SK-MEL-5 (cell line): ENCODE measurements at regions not wholly inside any gene's neighbourhood (a gene's known extent, or its start where the extent isn't known, plus 50 kb on each side); places are given as distances from the start of the nearest gene placed in this dataset.

Experiments
- DNase-seq: peaks from one replicate; pipeline ENCODE4 v3.0.0-alpha.2; 2016; ENCODE audit warnings: low read depth, low spot score
- in situ Hi-C: cut with HindIII; loops from 2 replicates; pipeline ENCODE4 v1.10.0; 2016; ENCODE audit warnings: low sequenced_read_pairs, high pct_unique_total_duplicates, low pct_unique_long_range_greater_than_20kb

DNA sequence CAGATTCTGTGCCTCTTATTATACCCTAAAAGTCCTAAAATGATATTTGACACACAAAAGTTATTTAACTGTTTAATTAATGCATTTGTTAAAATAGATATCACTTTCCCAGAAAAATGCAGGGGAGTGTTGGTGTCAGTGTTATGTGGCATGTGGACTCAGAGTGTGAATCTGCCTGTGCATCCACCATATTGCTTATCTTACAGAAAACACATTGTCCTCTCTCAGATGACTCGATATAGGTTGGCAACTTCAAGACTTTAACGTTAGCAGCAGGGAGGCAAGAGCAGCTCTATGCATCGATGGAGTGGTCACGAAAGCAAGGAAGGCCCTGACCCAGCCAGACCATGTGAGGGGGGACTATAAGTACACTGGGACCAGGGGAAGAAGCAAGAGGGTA lies 165.4 kb upstream of the DCBLD2 start:
- in situ Hi-C loops, result no loop called here

DNA sequence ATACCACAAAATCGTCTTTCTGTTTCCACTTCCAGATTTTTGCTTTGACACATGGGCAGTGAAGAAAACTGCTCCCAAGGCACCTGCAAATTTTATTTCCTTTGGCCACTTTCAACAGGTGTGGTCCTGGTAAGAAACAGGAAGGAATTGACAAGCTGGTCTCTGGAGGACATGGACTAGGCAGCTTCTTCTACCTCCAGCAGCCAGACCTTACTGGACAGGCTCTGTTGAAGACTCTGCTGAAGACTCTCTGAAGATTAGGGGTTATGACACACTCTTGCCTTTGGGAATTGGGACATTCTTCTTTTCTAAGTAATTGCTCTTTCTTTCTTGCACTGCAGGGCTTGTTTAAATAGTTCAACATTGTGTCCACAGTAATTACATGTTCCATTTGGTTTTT lies 147.7 kb upstream of the DCBLD2 start:
- in situ Hi-C loops, result no loop called here
- no peak for DNase-seq

More for the DNA sequence above, 165.4 kb upstream of the DCBLD2 start:
- DNase-seq, result no peak

DNA sequence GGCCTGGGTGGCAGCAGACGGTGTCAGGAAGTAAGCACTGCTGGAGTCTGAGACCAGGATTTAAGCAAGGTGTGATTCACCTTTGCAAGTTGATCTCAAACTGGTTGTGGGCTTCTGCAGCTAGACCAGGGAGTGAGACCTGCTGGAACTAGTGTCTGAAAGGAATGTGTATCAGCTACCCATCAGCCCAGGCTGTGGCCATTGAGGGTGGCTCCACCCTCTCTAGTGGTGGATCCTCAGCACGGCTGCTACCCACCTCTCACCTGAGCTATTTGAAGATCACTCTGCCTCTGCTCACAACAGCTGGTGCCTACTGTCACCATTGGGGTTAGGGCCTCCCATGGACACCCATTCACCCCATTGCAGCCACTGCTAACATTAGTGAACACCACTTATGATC lies 140.3 kb upstream of the DCBLD2 start:
- in situ Hi-C loops, result no loop called here
- no peak for DNase-seq

DNA sequence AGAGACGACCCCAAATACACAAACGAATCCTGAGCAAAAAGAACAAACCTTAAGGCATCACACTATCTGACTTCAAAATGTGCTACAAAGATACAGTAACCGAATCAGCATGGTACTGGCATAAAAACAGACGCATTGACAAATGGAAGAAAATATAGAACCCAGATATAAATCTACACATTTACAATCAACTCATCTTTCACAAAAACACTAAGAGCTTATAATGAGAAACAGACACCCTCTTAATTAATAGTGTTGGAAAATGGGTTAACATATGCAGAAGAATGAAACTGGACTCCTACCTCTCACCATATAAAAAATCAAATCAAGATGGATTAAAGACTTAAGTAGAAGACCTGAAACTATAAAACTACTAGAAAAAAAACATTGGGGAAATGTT lies 130.3 kb upstream of the DCBLD2 start:
- in situ Hi-C loops, result no loop called here

DNA sequence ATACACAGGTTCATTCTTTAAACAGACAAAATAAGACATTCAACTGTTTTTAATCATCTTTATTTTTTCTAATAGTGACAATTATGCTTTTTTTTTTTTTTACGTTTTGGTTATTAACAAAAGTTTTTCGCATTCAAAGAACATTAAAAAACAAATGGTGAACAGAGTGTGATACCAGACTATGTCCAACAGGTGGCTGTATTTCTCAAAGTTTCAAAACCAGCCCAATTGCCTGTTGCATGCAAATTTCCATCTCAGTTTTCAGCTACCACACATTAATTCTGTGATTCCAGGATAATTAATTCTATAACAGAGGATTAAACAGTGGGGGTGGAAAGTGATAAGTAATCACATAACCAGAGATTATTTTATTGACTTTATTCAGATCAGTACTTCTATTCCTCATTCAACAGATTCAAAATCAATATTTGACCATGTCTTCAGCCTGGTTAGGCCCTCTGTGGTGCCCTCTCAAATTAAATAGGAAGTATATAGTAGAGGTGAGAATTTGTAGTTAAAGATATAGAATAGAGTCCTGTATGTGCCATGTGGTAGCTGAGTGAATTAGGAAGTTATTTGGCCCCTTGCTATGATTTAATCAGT lies 122.2 kb upstream of the DCBLD2 start:
- in situ Hi-C loops, result no loop called here
- peak; percentile 62 for DNase-seq

More for the DNA sequence above, 130.3 kb upstream of the DCBLD2 start:
- no peak for DNase-seq

DNA sequence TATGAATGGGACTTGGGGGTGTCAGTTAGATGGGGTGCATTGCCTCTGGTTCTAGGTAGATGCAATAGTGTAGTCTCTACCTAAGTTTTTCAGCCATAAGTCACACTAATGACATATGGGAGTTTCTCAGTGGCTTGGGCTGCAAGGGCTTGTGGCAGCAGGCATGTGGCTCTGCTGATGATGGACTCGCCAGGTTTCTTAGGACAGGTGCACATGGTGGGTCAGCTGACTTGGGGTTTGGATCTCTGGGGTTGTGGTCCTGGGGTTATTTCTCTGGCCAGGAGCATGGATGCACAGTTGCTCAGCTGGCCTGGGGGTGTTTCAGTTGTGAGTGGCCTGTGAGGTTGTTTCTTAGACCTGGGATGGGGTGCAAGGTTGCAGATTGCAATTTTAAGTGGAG lies 120.0 kb upstream of the DCBLD2 start:
- DNase-seq, result no peak
- in situ Hi-C loops, result no loop called here

DNA sequence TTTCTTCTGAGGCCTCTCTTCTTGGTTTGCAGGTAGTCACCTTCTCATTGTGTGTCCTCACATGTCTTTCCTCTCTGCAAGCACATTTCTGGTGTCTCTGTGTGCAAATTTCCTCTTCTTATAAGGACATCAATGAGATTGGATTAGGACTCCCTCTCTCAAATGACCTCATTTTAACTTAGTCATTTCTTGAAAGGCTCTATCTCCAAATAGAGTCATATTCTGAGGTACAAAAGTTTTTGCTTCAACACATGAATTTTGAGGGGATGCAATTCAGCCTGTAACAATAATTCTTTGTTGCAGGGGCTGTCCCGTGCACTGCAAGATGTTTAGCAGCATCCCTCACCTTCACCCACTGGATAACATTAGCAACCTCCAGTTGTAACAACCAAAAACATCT lies 115.0 kb upstream of the DCBLD2 start:
- no peak for DNase-seq
- in situ Hi-C loops, result no loop called here

DNA sequence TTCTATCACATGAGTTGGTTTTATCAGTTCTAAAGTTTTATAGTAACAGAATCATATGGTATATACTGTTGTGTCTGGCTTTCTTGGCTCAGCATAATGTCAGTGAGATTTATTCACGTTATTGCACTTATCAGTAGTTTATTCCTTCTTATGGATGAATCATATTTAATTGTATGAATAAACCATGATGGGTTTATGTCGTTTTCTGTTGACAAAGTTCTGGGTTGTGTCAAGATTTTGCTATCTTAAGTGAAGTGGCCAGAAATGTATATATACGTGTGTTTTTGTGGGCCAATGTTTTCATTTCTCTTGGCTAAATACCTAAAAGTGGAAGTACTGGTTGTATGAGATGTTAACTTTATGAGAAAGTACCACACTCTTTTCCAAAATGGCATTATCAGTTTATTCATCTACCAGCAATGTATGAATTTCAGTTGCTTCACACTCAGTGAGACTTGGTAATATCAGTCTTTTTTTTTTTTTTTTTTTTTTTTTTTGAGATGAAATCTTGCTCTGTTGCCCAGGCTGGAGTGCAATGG lies 112.4 kb upstream of the DCBLD2 start:
- no peak for DNase-seq
- in situ Hi-C loops, result no loop called here

DNA sequence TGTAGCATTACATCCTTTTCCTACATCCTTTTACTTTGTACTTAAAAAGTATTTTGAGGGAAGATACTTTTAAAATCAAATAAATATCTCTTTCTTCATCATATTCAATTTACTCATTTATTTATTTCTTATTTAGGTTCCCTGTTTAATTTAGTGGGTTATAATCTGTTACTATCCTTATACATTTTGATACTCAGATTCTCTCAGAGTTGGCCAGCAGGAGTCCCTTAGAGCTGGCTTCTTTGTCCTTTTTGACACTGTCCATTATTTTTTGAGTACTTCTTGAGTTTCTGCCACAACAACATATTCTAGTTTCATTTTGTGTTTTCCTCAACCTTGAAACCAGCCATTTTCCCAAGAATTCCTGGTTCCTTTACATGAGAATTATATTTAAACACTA lies 111.6 kb upstream of the DCBLD2 start:
- in situ Hi-C loops, result no loop called here
- no peak for DNase-seq

DNA sequence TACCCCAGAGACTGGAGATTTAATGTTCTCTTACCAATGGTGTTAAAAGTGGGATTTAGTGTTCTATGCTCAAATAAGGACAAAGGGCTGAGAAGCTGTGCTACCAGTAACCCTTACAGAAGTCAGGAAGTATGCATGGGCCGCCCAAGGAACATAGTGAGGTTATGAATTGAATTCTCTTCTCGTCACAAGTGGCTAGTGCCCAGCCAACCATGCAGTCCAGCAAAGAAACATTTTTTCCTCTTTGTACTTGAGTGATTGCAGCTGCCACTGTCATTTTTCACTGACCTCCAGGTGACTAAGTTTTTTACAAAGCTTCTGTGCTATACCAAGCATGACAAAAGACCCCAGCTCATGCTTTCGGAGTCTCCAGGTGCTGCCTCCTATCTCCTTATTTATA lies 110.6 kb upstream of the DCBLD2 start:
- in situ Hi-C loops, result no loop called here

DNA sequence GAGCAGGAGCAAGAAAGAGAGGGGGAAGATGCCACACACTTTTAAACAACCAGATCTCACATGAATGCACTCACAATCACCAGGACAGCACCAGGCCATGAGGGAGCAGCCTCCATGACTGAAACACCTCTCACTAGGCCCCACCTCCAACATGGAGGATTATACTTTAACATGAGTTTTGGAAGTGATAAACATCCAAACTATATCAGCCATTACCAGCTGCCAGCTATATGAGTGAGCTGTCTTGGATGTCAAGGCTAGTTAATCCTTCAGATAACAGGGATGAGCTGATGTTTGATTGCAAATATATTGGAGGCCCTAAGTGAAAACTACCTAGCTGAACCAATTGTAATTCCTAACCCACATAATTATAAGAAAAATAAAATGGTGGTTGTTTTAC lies 108.4 kb upstream of the DCBLD2 start:
- no peak for DNase-seq
- in situ Hi-C loops, result no loop called here

More for the DNA sequence above, 110.6 kb upstream of the DCBLD2 start:
- DNase-seq, result no peak

DNA sequence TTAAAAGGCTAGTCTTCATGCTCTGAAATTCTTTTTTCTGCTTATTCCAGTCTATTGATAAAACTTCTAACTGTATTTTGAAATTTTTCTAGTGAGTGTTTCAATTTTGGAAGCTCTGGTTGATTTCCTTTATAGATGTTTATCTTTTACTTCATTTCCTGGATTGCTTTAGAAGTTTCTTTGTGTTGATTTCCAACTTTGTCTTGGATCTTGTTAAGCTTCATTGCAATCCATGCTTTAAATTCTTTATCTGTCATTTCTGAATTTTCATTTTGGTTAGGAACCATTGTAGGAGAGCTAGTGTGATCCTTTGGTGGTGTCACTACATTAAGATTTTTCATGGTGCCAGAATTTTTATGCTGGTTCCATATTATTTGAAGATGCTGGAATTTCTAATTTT lies 105.2 kb upstream of the DCBLD2 start:
- no peak for DNase-seq
- in situ Hi-C loops, result no loop called here

DNA sequence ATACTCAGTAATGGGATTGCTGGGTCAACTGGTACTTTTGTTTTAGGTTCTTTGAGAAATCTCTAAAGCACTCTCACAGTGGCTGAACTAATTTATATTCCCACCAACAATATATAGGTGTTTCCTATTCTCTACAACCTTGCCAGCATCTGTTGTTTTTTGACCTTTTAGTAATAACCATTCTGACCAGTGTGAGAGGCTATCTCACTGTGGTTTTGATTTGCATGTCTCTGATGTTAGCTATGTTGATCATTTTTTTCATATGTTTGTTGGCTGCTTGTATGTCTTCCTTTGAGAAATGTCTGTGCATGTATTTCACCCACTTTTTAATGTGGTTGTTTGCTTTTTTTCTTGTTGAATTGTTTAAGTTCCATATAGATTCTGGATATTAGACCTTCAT lies 98.2 kb upstream of the DCBLD2 start:
- DNase-seq, result no peak
- in situ Hi-C loops, result loop anchor here (25.0 kb wide), 1 partner anchor 162 kb away; no protein-coding TSS in a partner anchor

DNA sequence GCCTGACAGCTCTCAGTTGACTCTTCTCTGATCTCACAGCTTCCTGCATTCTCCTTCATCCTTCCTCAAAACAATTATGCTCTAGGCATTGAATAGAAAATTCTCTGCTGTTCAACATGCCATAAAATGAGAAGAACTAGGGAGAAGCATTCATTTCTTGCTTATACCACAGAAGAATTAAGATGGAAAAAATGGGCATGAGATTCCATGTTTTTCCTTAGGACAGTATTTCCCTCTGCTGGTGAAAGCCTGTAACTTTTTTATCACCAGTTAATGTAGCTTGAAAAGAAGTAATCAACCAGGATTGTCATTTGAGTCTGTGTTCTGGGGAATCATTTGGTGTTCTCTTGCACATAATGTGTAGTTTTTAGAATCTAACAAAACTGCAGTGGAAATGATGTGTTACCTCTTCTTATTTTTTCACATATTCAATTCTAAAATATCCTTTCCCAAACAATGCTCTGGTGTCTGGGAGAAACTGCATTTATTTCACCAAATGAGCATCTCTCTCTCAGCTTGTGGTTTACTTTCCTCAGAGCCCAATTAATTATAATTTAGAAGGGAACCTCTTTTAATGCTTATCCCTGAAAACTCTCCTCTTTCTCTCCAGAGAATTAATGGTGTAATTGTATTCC lies 92.8 kb upstream of the DCBLD2 start:
- in situ Hi-C loops, result loop anchor here (25.0 kb wide), 1 partner anchor 157 kb away; no protein-coding TSS in a partner anchor

DNA sequence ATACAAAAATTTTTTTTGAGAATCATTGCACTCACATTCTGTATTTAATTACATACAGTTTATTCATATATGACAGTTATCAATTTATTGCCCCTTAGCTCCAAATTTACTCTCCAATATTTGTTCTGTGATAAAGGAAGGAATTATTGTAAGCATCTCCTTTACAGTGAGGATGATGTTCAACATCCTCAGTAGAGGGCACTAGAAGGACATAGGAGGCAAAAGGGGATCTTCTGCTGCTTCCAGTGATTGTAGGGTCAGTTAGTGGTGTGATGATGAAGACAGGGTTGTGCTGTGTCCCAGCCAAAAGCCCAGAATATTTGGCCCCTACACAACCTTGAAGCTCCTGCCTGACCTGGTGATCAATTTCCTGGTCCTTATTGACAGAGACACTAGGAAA lies 89.9 kb upstream of the DCBLD2 start:
- in situ Hi-C loops, result loop anchor here (25.0 kb wide), 1 partner anchor 154 kb away; no protein-coding TSS in a partner anchor
- no peak for DNase-seq

More for the DNA sequence above, 92.8 kb upstream of the DCBLD2 start:
- peak; percentile 66 for DNase-seq

DNA sequence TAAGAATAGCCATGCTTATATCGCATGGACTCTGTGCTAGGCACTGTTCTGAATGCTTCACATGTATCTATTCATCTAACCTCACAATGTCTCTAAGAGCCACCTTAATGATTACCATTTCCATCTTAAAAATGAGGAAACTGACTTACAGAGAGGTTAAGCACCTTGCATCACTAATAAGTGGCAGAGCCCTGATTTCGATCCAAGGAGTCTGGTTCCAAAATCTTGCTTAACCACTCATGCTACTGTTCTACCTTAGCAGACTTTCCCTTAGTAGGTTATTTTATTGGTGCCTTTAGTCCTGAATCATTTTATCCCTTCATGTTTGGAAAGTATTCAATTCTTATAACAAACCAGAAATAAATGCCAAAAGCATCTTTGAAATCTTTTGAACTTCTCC lies 89.2 kb upstream of the DCBLD2 start:
- in situ Hi-C loops, result loop anchor here (25.0 kb wide), 1 partner anchor 153 kb away; no protein-coding TSS in a partner anchor
- no peak for DNase-seq

DNA sequence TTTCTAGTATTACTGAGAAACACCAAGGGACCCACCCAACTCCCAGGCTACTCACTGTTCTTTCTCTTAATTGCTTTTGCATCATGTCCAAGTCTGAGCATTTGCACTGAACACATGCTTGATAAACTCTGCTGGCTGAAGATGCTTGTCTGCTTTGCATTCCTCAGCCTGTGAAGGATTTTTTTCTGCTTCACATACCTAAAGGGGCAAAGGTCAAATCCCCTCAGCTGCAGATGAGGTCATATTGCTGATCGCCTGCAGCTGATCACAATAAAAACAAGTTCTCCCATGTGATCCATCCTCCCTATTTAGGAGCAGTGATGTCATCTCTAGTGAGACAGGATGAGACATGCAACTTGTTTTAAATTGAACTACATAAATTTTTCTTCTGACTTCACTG lies 84.6 kb upstream of the DCBLD2 start:
- in situ Hi-C loops, result loop anchor here (25.0 kb wide), 1 partner anchor 149 kb away; no protein-coding TSS in a partner anchor
- DNase-seq, result peak; percentile 73

DNA sequence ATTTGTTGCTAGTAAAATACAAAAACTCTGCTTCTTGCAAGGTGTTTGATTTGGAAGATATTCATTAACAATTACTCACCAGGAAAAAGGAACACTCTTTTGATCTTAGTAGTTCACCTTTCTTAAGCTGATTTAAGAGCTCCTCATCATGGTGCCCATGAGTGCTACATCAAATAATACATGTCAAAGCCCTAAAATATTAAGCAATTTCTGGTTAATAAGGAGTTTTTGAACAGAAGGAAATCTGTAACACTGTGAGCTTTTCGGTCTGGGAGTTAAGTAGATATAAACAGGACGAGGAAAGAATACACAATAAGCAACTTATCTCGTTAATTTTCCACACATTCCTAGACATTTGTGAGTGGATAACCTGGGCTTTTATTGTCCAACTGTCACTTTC lies 83.9 kb upstream of the DCBLD2 start:
- in situ Hi-C loops, result loop anchor here (25.0 kb wide), 1 partner anchor 148 kb away; no protein-coding TSS in a partner anchor
- peak; percentile 28 for DNase-seq

DNA sequence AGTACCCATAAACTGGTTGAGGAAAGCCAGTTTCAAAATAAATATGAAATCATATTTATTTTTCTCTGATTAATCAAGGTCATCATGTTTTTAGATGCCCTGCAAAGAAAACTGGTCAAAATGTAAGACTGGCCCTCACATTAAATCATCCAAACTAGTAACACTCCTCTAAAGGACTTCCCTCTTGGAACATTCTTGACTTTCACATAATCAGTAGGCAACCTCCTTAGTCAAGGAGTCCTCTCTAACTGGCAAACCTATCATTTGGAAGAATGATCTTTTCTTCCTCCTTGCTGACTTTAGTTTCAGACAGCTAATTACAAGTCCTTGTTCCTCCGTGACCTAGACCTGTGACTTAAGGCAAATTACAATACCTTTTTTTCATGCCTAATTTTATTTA lies 82.5 kb upstream of the DCBLD2 start:
- peak; percentile 22 for DNase-seq
- in situ Hi-C loops, result loop anchor here (25.0 kb wide), 1 partner anchor 147 kb away; no protein-coding TSS in a partner anchor
